ENCODE measurements at regions not wholly inside any gene's neighbourhood (a gene's known extent, or its start where the extent isn't known, plus 50 kb on each side); places are given as distances from the start of the nearest gene placed in this dataset.
"Not testable (repeated sequence)": the region's sequence is repeated elsewhere in the genome, so short reads cannot be mapped to it uniquely, and the experiment has no call there.

GRCh38 chr3:34511891-34512290 is 713.5 kb downstream of the PDCD6IP start:
- H3K4me3 Mint-ChIP-seq: no peak overlapping the region
- intact Hi-C loops (cut with micrococcal nuclease): no loop called here
- Histone ChIP-seq H3K9ac (ENCODE audit: low read length) (no peak overlapping the region), H3K4me2 (replicated peaks; ENCODE audit: low read depth, low read length, poor library complexity, severe bottlenecking) (no peak overlapping the region), H2AFZ (ENCODE audit: insufficient read depth, low read depth, low read length, poor library complexity, severe bottlenecking) (no peak overlapping the region), H3K4me1 (ENCODE audit: control insufficient read depth in 2 of 2, insufficient read depth in 2 of 2, low read length in 2 of 2) (no peaks in the 10 kb centered on the region), H3K79me2 (ENCODE audit: control insufficient read depth, insufficient read depth, low read length) (no peaks in the 10 kb centered on the region), H3K36me3 (replicated peaks in 1 of 2; ENCODE audit: control extremely low read depth in 1 of 2, control insufficient read depth in 1 of 2, extremely low read depth in 1 of 2, insufficient read depth in 2 of 2, low read length in 1 of 2) (no peaks in the 10 kb centered on the region), H3K27me3 (replicated peaks in 1 of 4; ENCODE audit: control extremely low read depth in 1 of 4, control insufficient read depth in 3 of 4, insufficient read depth in 4 of 4, low read length in 3 of 4) (no peaks in the 10 kb centered on the region), H3K4me3 (ENCODE audit: control extremely low read depth in 1 of 5, extremely low read depth in 1 of 5, insufficient read depth in 1 of 5, low read depth in 2 of 5, low read length in 4 of 5) (no peak overlapping the region), H4K20me1 (ENCODE audit: control insufficient read depth, insufficient read depth, low read length, poor library complexity, severe bottlenecking) (no peaks in the 10 kb centered on the region), H3K9me3 (ENCODE audit: control extremely low read depth in 1 of 3, control insufficient read depth in 2 of 3, insufficient read depth in 1 of 3, low read length in 2 of 3) (no peaks in the 10 kb centered on the region), H3K27ac (ENCODE audit: low read length in 2 of 2) (no peak overlapping the region)
- TF ChIP-seq, protein P1, sequence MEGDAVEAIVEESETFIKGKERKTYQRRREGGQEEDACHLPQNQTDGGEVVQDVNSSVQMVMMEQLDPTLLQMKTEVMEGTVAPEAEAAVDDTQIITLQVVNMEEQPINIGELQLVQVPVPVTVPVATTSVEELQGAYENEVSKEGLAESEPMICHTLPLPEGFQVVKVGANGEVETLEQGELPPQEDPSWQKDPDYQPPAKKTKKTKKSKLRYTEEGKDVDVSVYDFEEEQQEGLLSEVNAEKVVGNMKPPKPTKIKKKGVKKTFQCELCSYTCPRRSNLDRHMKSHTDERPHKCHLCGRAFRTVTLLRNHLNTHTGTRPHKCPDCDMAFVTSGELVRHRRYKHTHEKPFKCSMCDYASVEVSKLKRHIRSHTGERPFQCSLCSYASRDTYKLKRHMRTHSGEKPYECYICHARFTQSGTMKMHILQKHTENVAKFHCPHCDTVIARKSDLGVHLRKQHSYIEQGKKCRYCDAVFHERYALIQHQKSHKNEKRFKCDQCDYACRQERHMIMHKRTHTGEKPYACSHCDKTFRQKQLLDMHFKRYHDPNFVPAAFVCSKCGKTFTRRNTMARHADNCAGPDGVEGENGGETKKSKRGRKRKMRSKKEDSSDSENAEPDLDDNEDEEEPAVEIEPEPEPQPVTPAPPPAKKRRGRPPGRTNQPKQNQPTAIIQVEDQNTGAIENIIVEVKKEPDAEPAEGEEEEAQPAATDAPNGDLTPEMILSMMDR (IDR thresholded peaks at IDR 0.05): no peak
- TF ChIP-seq EZH2 (IDR thresholded peaks at IDR 0.05; ENCODE audit: borderline replicate concordance, insufficient read depth, low read depth, low read length, poor library complexity, severe bottlenecking): no peak
- no peaks in the 10 kb centered on the region for H3K27me3 Mint-ChIP-seq
- WGBS (ENCODE audit: insufficient coverage): 83% methylated on average over 2 of the region's 3 CpGs
- ChIA-PET CTCF (no interaction called here), POLR2A (no interaction called here)
- no peak for DNase-seq
- H3K9me3 Mint-ChIP-seq (ENCODE audit: insufficient read depth): no peaks in the 10 kb centered on the region
- no peak overlapping the region for H3K27ac Mint-ChIP-seq
- no peaks in the 10 kb centered on the region for H3K4me1 Mint-ChIP-seq
- no peak for ATAC-seq (ENCODE audit: low read depth)

- 100% methylated on average over 1 of the region's 2 CpGs for WGBS (ENCODE audit: insufficient coverage)
- intact Hi-C loops (cut with micrococcal nuclease); CTCF ChIA-PET; H3K4me2 ChIP-seq (replicated peaks; ENCODE audit: low read depth, low read length, poor library complexity, severe bottlenecking); H3K27ac ChIP-seq (ENCODE audit: low read length in 2 of 2); H3K4me3 Mint-ChIP-seq; H3K4me3 ChIP-seq (ENCODE audit: control extremely low read depth in 1 of 5, extremely low read depth in 1 of 5, insufficient read depth in 1 of 5, low read depth in 2 of 5, low read length in 4 of 5); H3K4me1 ChIP-seq (ENCODE audit: control insufficient read depth in 2 of 2, insufficient read depth in 2 of 2, low read length in 2 of 2); DNase-seq; H3K27ac Mint-ChIP-seq; H3K36me3 ChIP-seq (replicated peaks in 1 of 2; ENCODE audit: control extremely low read depth in 1 of 2, control insufficient read depth in 1 of 2, extremely low read depth in 1 of 2, insufficient read depth in 2 of 2, low read length in 1 of 2); H2AFZ ChIP-seq (ENCODE audit: insufficient read depth, low read depth, low read length, poor library complexity, severe bottlenecking); H3K4me1 Mint-ChIP-seq; H4K20me1 ChIP-seq (ENCODE audit: control insufficient read depth, insufficient read depth, low read length, poor library complexity, severe bottlenecking); H3K79me2 ChIP-seq (ENCODE audit: control insufficient read depth, insufficient read depth, low read length); H3K9ac ChIP-seq (ENCODE audit: low read length); ATAC-seq (ENCODE audit: low read depth); H3K27me3 ChIP-seq (replicated peaks in 1 of 4; ENCODE audit: control extremely low read depth in 1 of 4, control insufficient read depth in 3 of 4, insufficient read depth in 4 of 4, low read length in 3 of 4); H3K27me3 Mint-ChIP-seq; POLR2A ChIA-PET; H3K9me3 ChIP-seq (ENCODE audit: control extremely low read depth in 1 of 3, control insufficient read depth in 2 of 3, insufficient read depth in 1 of 3, low read length in 2 of 3): not testable (repeated sequence)
- H3K9me3 Mint-ChIP-seq (ENCODE audit: insufficient read depth): peaks cover 15% of the 10 kb centered on the region
Observed at GRCh38 chr3:34519008-34519407, 720.6 kb downstream of the PDCD6IP start.
